Stomach (tissue), 8 donors: ENCODE measurements at regions not wholly inside any gene's neighbourhood (a gene's known extent, or its start where the extent isn't known, plus 50 kb on each side); places are given as distances from the start of the nearest gene placed in this dataset.
"Not testable (repeated sequence)": the region's sequence is repeated elsewhere in the genome, so short reads cannot be mapped to it uniquely, and the experiment has no call there.

ENCODE experiments used
- DNase-seq, 2 donors: peaks; one replicate each; pipeline versions ENCODE4 v3.0.0 to v3.0.0-alpha.2; 2013 to 2019
- H3K27ac ChIP-seq, 5 donors: fragments of 200-600 bp in 4 of 5; sonication (generic) in 4 of 5; one replicate each; pipeline ENCODE4 v1.5.1; 2013 to 2019; ENCODE audit warnings: mild to moderate bottlenecking in 1 of 5, moderate library complexity in 1 of 5
- H3K27me3 ChIP-seq, 3 donors: fragments of 200-600 bp; sonication (generic); one replicate each; pipeline ENCODE4 v1.5.1; 2017 to 2019; ENCODE audit warnings: mixed run types in 1 of 3
- H3K36me3 ChIP-seq, 4 donors: fragments of 200-600 bp; sonication (generic); 1 replicate in 3 of 4; 2 replicates in 1 of 4; pipeline ENCODE4 v1.5.1; 2016 to 2019
- H3K4me1 ChIP-seq, 4 donors: fragments of 200-600 bp; sonication (generic); one replicate each; pipeline ENCODE4 v1.5.1; 2016 to 2019
- H3K4me3 ChIP-seq, 4 donors: fragments of 200-600 bp; sonication (generic) in 3 of 4; one replicate each; pipeline ENCODE4 v1.5.1; 2016 to 2019; ENCODE audit warnings: mild to moderate bottlenecking in 1 of 4
- H3K9me3 ChIP-seq, 4 donors: fragments of 200-600 bp; sonication (generic); one replicate each; pipeline ENCODE4 v1.5.1; 2016 to 2019
- EP300 ChIP-seq: sonication (generic); formaldehyde crosslinking; IDR thresholded peaks from one replicate; pipeline ENCODE4 v1.6.1; 2017; ENCODE audit warnings: antibody characterized with exemption
- POLR2A ChIP-seq, 4 donors: fragments of 450-650 bp; IDR thresholded peaks; one replicate each; pipeline ENCODE4 v1.6.1; 2016; ENCODE audit warnings: antibody characterized with exemption in 4 of 4, control low read depth in 2 of 4, mild to moderate bottlenecking in 1 of 4, moderate library complexity in 1 of 4
- POLR2AphosphoS5 ChIP-seq, 3 donors: sonication (generic); formaldehyde crosslinking; IDR thresholded peaks; one replicate each; pipeline ENCODE4 v1.6.1; 2016; ENCODE audit warnings: antibody characterized with exemption in 3 of 3
- WGBS, 5 donors: extraction: QIAGEN DNeasy Blood & Tissue Kit in 3 of 5; methylation state at CpG; one replicate each; pipeline versions ENCODE4 v1.1.5 to v1.1.7; 2013 to 2018; 5-methylcytosine and 5-hydroxymethylcytosine counted together
- intact Hi-C: fragments of 100-400 bp; cut with DNase I; formaldehyde crosslinking; loops from one replicate; pipeline ENCODE4 v1.15.1; 2023; ENCODE audit warnings: low total_unique reads
- TF ChIP-seq, protein P1 (sequence below), 7 experiments: fragments of 450-650 bp in 4 of 7; fragments of 200-600 bp in 3 of 7; sonication (generic) in 3 of 7; IDR thresholded peaks; one replicate each; pipeline ENCODE4 v1.5.1; 2016 to 2019; ENCODE audit warnings: antibody characterized with exemption in 7 of 7, control low read depth in 2 of 7, mild to moderate bottlenecking in 1 of 7
- donor health status: healthy with polysubstance abuse.
- donor health status: Bipolar disorder and iron deficiency.
- donor health status: healthy.

DNA sequence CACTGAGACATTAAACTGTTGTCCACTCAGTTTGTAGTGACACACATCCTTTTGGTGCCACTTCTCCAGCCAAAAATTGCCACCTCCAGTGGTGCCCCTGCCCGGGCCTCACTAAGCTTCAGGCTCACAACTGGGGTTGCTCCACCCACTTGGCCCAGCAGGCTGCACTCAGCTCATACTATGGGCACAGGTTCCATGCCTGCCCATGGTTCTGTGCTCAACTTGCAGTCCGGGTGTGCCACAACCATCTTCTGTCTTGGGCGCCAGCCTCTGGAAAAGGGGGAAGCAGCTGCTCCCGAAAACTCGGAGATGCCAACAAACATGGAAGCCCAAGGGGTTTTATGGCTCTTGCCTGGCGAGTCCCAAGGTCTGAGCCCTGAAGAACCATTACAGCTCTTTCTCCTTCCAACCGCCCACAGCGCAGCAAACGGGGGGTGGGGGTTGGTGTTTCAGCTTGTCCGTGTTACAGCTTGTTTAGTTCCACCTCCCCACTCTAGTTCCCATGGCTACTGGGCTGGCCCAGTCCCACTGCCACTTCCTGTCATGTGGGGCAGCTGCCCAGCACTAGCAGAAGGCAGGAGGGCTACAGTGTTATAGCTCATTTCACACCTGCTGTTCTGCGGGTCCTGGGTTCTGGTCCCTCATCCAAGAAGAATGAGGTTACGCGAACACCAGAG, 998.3 kb downstream of the SLC16A7 start:
- DNase-seq, result no peak
- H3K4me3 ChIP-seq, result no peak overlapping the region
- peaks cover 0 to 8% (median 7%) of the 10 kb centered on the region in 4 donors for H3K9me3 ChIP-seq
- no peaks in the 10 kb centered on the region for H3K4me1 ChIP-seq
- H3K36me3 ChIP-seq, result no peaks in the 10 kb centered on the region
- TF ChIP-seq POLR2A (IDR thresholded peaks at IDR 0.05) (no peak), POLR2AphosphoS5 (IDR thresholded peaks at IDR 0.05) (no peak), EP300 (no peak)
- TF ChIP-seq, protein P1, sequence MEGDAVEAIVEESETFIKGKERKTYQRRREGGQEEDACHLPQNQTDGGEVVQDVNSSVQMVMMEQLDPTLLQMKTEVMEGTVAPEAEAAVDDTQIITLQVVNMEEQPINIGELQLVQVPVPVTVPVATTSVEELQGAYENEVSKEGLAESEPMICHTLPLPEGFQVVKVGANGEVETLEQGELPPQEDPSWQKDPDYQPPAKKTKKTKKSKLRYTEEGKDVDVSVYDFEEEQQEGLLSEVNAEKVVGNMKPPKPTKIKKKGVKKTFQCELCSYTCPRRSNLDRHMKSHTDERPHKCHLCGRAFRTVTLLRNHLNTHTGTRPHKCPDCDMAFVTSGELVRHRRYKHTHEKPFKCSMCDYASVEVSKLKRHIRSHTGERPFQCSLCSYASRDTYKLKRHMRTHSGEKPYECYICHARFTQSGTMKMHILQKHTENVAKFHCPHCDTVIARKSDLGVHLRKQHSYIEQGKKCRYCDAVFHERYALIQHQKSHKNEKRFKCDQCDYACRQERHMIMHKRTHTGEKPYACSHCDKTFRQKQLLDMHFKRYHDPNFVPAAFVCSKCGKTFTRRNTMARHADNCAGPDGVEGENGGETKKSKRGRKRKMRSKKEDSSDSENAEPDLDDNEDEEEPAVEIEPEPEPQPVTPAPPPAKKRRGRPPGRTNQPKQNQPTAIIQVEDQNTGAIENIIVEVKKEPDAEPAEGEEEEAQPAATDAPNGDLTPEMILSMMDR (IDR thresholded peaks at IDR 0.05), result no peak
- intact Hi-C loops, result no loop called here
- H3K27ac ChIP-seq, result no peak overlapping the region
- no peaks in the 10 kb centered on the region for H3K27me3 ChIP-seq
- 88 to 95% (median 90%) methylated on average over 13 of the region's 13 CpGs for WGBS, 5 donors

DNA sequence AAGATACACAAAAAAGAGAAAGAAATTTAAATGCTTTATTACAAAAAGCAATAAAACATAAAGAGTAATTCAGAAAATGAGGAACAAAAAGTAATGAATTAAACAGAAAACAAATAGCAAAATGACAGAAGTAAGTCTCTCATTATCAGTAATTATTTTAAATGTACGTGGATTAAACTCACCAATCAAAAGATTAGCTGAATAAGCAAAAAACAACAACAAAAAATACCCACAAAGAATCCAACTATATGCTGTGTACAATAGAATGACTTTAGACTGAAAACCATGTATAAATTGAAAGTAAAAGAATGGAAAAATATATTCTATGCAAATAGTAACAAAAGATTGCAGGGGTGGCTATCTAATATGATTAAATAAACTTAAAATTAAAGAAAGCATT, 1006.8 kb downstream of the SLC16A7 start:
- Histone ChIP-seq H3K27me3 (no peaks in the 10 kb centered on the region), H3K4me1 (no peaks in the 10 kb centered on the region), H3K36me3 (no peaks in the 10 kb centered on the region), H3K27ac (no peak overlapping the region), H3K9me3 (peaks cover 0 to 25% (median 10%) of the 10 kb centered on the region in 4 donors), H3K4me3 (no peak overlapping the region)
- TF ChIP-seq POLR2A (IDR thresholded peaks at IDR 0.05) (no peak), EP300 (no peak), POLR2AphosphoS5 (IDR thresholded peaks at IDR 0.05) (no peak)
- TF ChIP-seq, protein P1 (IDR thresholded peaks at IDR 0.05), result no peak
- WGBS, 5 donors, result 38 to 50% (median 44%) methylated on average over 1 of the region's 1 CpG
- no peak for DNase-seq
- intact Hi-C loops, result no loop called here

DNA sequence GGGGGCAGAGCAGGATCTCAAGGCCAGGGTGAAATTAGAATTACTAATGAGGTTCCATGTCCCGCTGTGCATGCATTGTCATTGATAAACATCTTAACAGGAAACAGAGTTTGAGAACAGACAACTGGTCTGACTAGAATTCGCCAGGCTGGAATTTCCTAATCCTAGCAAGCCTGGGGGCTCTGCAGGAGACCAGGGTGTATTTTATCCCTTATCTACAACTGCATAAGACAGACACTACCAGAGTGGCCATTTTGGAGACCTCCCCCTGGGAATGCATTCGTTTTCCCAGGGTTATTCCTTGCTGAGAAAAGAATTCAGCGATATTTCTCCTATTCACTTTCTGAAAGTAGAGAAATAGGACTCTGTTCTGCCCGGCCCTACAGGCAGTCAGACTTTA, 1007.6 kb downstream of the SLC16A7 start:
- peaks cover 0 to 25% (median 10%) of the 10 kb centered on the region in 4 donors for H3K9me3 ChIP-seq
- intact Hi-C loops, H3K27ac ChIP-seq, H3K4me1 ChIP-seq, H3K4me3 ChIP-seq, H3K27me3 ChIP-seq, DNase-seq, H3K36me3 ChIP-seq: not testable (repeated sequence)
- 63 to 79% (median 66%) methylated on average over 5 of the region's 5 CpGs for WGBS, 5 donors

DNA sequence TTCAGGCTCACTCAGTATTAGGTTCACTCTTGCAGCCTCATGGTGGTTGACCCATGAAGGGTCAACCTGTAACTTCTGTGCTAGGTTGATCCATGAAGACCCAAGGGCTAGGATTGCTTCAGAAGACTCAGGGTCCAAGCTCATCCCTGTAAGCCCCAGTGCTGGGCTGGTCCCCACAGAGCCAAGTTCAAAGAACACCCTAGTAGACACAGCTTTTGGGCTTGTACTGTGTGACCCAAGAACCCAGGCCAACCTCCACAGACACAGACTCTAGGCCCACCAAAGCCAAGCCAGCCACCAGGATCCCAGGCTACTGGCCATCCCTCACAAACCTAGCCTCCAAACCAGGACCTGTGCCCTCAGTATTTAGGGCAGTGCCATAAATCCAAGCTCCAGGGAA, 1020.6 kb downstream of the SLC16A7 start:
- no peak for DNase-seq
- no peak overlapping the region for H3K4me3 ChIP-seq
- H3K4me1 ChIP-seq, result no peaks in the 10 kb centered on the region
- H3K27ac ChIP-seq, result no peak overlapping the region
- H3K36me3 ChIP-seq, result no peaks in the 10 kb centered on the region
- no peak for TF ChIP-seq EP300
- TF ChIP-seq, protein P1 (IDR thresholded peaks at IDR 0.05), result no peak
- TF ChIP-seq POLR2A (IDR thresholded peaks at IDR 0.05), result no peak
- no peak for TF ChIP-seq POLR2AphosphoS5 (IDR thresholded peaks at IDR 0.05)
- intact Hi-C loops, result no loop called here
- H3K9me3 ChIP-seq, result peaks cover 0 to 40% (median 12%) of the 10 kb centered on the region in 4 donors
- H3K27me3 ChIP-seq, result no peaks in the 10 kb centered on the region

DNA sequence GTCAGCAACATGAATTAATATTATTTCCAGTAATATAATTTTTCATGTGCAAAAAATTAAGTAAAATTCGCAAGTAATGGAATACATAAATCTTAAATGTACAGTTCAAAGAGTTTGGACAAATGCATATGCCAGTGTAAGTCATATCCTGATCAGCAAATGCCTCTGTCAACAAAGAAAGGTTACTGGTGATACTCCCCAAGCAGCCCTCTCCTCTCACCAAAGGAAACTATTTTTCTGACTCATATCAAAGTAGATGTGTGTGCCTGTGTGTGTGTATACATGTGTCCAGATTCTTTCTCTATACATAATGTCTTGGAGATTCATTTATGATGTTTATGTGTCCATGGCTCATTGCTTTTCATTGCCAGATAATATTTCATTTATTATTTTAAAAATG, 1035.0 kb downstream of the SLC16A7 start:
- intact Hi-C loops, result no loop called here
- TF ChIP-seq, protein P1 (IDR thresholded peaks at IDR 0.05), result no peak
- TF ChIP-seq POLR2A (IDR thresholded peaks at IDR 0.05) (no peak), EP300 (no peak), POLR2AphosphoS5 (IDR thresholded peaks at IDR 0.05) (no peak)
- WGBS, 5 donors, result 51 to 73% (median 60%) methylated on average over 1 of the region's 1 CpG

More for the DNA sequence above, 1035.0 kb downstream of the SLC16A7 start:
- Histone ChIP-seq H3K27me3 (no peaks in the 10 kb centered on the region), H3K4me3 (no peak overlapping the region), H3K9me3 (no peaks in the 10 kb centered on the region), H3K27ac (no peak overlapping the region), H3K4me1 (no peaks in the 10 kb centered on the region), H3K36me3 (no peaks in the 10 kb centered on the region)
- no peak for DNase-seq
